Activated CD4-positive, alpha-beta memory T cell treated with anti-CD3 and anti-CD28 coated beads for 36 hours (primary cell): ENCODE measurements at regions not wholly inside any gene's neighbourhood (a gene's known extent, or its start where the extent isn't known, plus 50 kb on each side); places are given as distances from the start of the nearest gene placed in this dataset.
"Not testable (repeated sequence)": the region's sequence is repeated elsewhere in the genome, so short reads cannot be mapped to it uniquely, and the experiment has no call there.

Source experiments
- CTCF ChIA-PET: fragments of 350-600 bp; sonication (Branson Sonifier 250); formaldehyde crosslinking; loops from one replicate; lab custom pipeline; 2021; ENCODE audit warnings: antibody characterized with exemption, inconsistent platforms; lab: Charles Lee
- POLR2A ChIA-PET: fragments of 350-600 bp; sonication (Branson Sonifier 250); formaldehyde crosslinking; loops from one replicate; lab custom pipeline; 2021; ENCODE audit warnings: antibody characterized with exemption; lab: Charles Lee
- DNase-seq: peaks from one replicate; pipeline ENCODE4 v3.0.0-alpha.2; 2020
- H3K27ac Mint-ChIP-seq: one replicate; pipeline ENCODE4 v1.8.0; 2021; ENCODE audit warnings: mixed read lengths
- H3K27me3 Mint-ChIP-seq: one replicate; pipeline ENCODE4 v1.8.0; 2021; ENCODE audit warnings: mixed read lengths
- H3K36me3 Mint-ChIP-seq: one replicate; pipeline ENCODE4 v1.8.0; 2021; ENCODE audit warnings: mixed read lengths
- H3K4me1 Mint-ChIP-seq: one replicate; pipeline ENCODE4 v1.8.0; 2021; ENCODE audit warnings: low read depth, mixed read lengths
- H3K4me3 Mint-ChIP-seq: one replicate; pipeline ENCODE4 v1.8.0; 2021; ENCODE audit warnings: mild to moderate bottlenecking, mixed read lengths
- H3K9me3 Mint-ChIP-seq: one replicate; pipeline ENCODE4 v1.8.0; 2021; ENCODE audit warnings: mixed read lengths
- intact Hi-C: fragments of 100-400 bp; cut with micrococcal nuclease; formaldehyde crosslinking; loops from one replicate; pipeline ENCODE4 v1.15.1; 2023

DNA sequence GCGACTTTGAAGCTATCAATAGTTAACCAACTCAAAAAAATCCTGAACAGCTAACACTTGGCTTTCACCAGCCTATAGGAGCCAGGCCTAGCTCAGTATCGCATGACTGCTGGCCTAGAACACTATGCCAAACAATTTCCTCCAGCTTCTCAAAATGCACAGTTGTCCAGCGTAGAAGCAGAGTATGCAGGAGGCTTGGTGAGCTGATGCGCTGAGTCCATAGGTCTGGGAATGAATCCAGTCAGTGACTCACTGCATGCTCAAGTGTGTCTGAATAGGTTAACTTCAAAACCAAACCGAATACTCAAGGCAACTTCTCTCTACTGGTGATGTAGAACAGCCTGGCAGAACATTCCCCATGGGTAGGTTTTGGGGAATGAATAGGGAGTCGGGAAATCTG lies 201.8 kb upstream of the IRF2BP2 start:
- intact Hi-C loops, POLR2A ChIA-PET, H3K27me3 Mint-ChIP-seq, H3K4me3 Mint-ChIP-seq, H3K4me1 Mint-ChIP-seq, H3K9me3 Mint-ChIP-seq, H3K27ac Mint-ChIP-seq, DNase-seq, CTCF ChIA-PET, H3K36me3 Mint-ChIP-seq: not testable (repeated sequence)

DNA sequence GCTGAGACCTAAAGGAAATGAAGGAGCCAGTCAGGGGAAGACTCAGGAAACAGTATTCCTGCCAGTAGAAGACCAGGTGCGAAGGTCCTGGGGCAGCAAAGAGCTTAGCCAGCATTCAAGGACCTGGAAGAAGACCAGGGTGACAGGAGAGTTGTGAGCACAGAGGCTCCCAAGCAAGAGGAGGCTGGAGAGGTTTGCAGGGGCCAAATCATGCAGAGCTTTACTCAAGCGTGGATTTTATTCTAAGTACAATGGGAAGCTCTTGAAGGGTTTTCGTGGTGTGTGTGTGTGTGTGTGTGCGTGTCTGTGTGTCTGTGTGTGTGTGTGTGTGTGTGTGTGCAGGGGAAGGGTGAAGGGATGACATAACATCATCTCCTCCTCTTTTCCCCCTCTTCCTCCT lies 200.7 kb upstream of the IRF2BP2 start:
- H3K36me3 Mint-ChIP-seq, intact Hi-C loops, POLR2A ChIA-PET, DNase-seq, H3K27ac Mint-ChIP-seq, H3K4me1 Mint-ChIP-seq, CTCF ChIA-PET, H3K27me3 Mint-ChIP-seq, H3K4me3 Mint-ChIP-seq, H3K9me3 Mint-ChIP-seq: not testable (repeated sequence)

GRCh38 chr1:234809854-234810245 lies 199.9 kb upstream of the IRF2BP2 start:
- H3K4me1 Mint-ChIP-seq, POLR2A ChIA-PET, H3K27ac Mint-ChIP-seq, H3K36me3 Mint-ChIP-seq, DNase-seq, H3K9me3 Mint-ChIP-seq, H3K4me3 Mint-ChIP-seq, CTCF ChIA-PET, H3K27me3 Mint-ChIP-seq, intact Hi-C loops: not testable (repeated sequence)

- POLR2A ChIA-PET, H3K4me3 Mint-ChIP-seq, intact Hi-C loops, H3K27me3 Mint-ChIP-seq, H3K4me1 Mint-ChIP-seq, H3K27ac Mint-ChIP-seq, CTCF ChIA-PET, H3K36me3 Mint-ChIP-seq, H3K9me3 Mint-ChIP-seq: not testable (repeated sequence)
- peak; percentile 18 for DNase-seq
Measured at GRCh38 chr1:234808943-234809853, 199.2 kb upstream of the IRF2BP2 start.

DNA sequence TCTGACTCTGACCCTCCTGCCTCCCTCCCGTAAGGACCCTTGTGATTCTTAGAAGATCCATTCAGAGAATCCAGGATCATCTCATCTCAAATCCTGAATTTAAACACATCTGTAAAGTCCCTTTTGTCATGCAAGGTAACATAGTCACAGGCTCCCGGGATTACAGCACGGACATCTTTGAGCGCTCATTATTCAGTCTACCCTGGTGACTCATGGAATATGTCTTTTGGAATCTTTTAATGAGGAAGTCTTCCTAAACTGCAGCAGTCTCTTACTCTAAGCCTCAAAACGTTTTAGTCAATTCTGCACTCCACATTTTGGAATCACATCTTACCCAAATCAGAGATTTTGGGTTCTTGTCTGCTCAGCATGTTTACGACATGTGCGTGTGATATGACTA lies 198.5 kb upstream of the IRF2BP2 start:
- intact Hi-C loops, DNase-seq, H3K36me3 Mint-ChIP-seq, H3K4me1 Mint-ChIP-seq, CTCF ChIA-PET, H3K4me3 Mint-ChIP-seq, H3K27me3 Mint-ChIP-seq, H3K27ac Mint-ChIP-seq, POLR2A ChIA-PET, H3K9me3 Mint-ChIP-seq: not testable (repeated sequence)

DNA sequence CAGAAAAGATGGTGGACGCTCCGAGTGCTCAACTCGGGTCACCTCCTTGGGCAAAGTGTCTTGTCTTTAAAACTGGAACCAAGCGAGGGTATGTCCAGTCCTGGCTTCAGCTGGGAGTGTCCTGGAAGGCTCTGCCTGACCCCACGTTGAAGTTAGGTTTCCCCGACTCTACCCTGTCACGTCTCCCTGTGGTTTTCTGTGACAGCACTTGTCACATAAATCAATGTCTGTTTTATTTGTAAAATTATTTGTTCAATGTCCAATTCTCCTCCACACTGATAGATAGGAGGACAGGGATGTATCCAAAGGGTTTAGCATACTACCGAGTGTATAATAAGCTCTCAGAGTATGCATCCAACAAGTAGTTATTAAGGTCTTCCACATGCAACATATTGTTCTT lies 197.7 kb upstream of the IRF2BP2 start:
- H3K4me3 Mint-ChIP-seq, CTCF ChIA-PET, intact Hi-C loops: not testable (repeated sequence)

DNA sequence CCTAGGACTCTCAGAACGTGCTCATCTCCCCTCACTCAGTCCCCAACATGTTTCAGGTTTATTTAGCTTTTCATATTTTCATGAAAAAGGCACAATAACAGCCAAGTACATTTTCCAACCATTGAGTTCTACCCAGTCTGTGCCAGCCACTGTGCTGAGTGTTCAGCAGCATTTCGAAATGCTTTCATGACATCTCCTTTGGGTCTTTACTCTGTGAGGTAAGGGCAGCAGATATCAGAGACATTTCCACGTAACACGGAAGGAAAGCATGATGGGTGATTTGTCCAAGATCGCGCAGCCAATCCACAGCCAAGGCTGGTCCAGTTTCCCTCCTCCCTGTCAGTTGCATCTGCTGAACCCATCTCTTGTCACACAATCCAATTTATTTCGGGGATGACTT lies 192.6 kb upstream of the IRF2BP2 start:
- DNase-seq, H3K36me3 Mint-ChIP-seq, H3K4me1 Mint-ChIP-seq, H3K27me3 Mint-ChIP-seq, H3K4me3 Mint-ChIP-seq, POLR2A ChIA-PET, CTCF ChIA-PET, H3K27ac Mint-ChIP-seq, H3K9me3 Mint-ChIP-seq, intact Hi-C loops: not testable (repeated sequence)

More for the DNA sequence above, 197.7 kb upstream of the IRF2BP2 start:
- DNase-seq, POLR2A ChIA-PET, H3K27ac Mint-ChIP-seq, H3K36me3 Mint-ChIP-seq, H3K4me1 Mint-ChIP-seq, H3K9me3 Mint-ChIP-seq, H3K27me3 Mint-ChIP-seq: not testable (repeated sequence)

- POLR2A ChIA-PET, H3K27me3 Mint-ChIP-seq, intact Hi-C loops, H3K4me3 Mint-ChIP-seq, H3K27ac Mint-ChIP-seq, CTCF ChIA-PET, H3K9me3 Mint-ChIP-seq, H3K4me1 Mint-ChIP-seq, DNase-seq, H3K36me3 Mint-ChIP-seq: not testable (repeated sequence)
Measured at GRCh38 chr1:234801636-234802035, 191.7 kb upstream of the IRF2BP2 start.

DNA sequence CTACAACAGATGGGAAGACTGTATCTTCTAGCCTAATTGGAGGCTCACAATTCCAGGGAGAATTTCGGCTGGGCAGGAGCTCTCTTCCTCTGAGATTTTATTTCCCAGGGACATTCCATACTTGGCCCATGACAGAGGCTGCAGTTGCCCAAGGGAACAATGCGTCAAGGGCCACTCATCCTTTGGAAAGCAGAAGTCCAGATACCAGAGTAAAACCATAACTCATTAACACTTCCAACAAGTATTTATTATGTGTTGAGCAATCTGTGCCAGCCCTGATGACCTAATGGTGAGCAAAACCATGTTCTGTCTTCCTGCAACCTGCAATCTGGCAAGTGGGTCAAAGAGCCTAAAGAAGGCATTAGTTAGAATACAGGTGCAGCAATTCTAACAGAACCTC lies 191.2 kb upstream of the IRF2BP2 start:
- H3K27me3 Mint-ChIP-seq, H3K36me3 Mint-ChIP-seq, intact Hi-C loops, H3K27ac Mint-ChIP-seq, H3K9me3 Mint-ChIP-seq, H3K4me1 Mint-ChIP-seq, CTCF ChIA-PET, POLR2A ChIA-PET, H3K4me3 Mint-ChIP-seq, DNase-seq: not testable (repeated sequence)

DNA sequence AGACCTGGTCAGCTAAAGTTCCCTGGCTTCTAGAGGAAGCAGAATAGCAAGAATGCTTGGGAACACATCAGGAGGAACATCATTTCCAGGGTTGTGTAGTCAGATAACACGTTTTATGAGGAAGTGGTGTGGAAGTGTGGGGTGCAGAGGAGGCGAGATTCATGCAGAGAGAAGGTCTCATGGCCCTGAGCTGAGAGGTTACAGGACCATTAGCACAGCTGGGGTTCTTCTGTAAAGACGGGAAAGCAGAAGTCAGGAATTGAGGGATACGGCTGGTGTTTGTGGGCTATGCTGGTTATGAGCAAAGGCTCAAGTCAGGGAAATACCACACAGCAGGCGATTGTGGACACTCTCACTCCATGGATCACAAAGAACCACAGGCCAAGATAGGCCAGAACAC lies 190.6 kb upstream of the IRF2BP2 start:
- DNase-seq, H3K27ac Mint-ChIP-seq, CTCF ChIA-PET, H3K36me3 Mint-ChIP-seq, H3K4me1 Mint-ChIP-seq, H3K9me3 Mint-ChIP-seq, H3K27me3 Mint-ChIP-seq, intact Hi-C loops, POLR2A ChIA-PET, H3K4me3 Mint-ChIP-seq: not testable (repeated sequence)

DNA sequence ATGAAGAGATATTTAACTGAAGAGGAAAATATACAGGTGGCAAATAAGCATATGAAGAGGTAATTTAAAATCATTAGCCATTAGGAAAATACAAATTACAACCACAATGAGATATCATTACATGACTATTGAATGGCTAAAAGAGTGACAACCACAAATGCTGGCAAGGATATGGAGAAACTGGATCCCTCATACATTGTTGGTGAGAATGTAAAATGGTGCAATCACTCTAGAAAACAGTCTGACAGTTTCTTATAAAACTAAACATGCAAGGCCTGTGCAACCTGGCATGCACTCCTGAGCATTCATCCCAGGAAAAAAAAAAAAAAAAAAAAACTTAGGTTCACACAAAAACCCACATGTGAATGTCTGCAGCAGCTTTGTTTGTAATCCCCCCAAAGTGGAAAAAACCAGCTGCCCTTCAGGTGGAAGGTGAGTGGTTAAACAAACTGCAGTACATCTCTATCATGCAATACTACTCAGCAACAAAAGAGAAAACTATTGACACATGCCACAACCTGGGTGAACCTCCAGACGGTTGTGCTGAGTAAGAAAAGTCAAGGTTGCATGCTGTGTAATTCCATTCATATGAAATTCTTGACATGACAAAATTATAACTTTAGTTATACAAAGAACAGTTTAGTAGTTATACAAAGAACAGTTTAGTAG lies 189.2 kb upstream of the IRF2BP2 start:
- POLR2A ChIA-PET, H3K9me3 Mint-ChIP-seq, H3K27ac Mint-ChIP-seq, H3K27me3 Mint-ChIP-seq, CTCF ChIA-PET, H3K36me3 Mint-ChIP-seq, DNase-seq, intact Hi-C loops, H3K4me3 Mint-ChIP-seq, H3K4me1 Mint-ChIP-seq: not testable (repeated sequence)

GRCh38 chr1:234797216-234797615 lies 187.2 kb upstream of the IRF2BP2 start:
- H3K27me3 Mint-ChIP-seq, CTCF ChIA-PET, H3K9me3 Mint-ChIP-seq, H3K4me1 Mint-ChIP-seq, intact Hi-C loops, H3K4me3 Mint-ChIP-seq, H3K36me3 Mint-ChIP-seq, H3K27ac Mint-ChIP-seq, POLR2A ChIA-PET, DNase-seq: not testable (repeated sequence)

DNA sequence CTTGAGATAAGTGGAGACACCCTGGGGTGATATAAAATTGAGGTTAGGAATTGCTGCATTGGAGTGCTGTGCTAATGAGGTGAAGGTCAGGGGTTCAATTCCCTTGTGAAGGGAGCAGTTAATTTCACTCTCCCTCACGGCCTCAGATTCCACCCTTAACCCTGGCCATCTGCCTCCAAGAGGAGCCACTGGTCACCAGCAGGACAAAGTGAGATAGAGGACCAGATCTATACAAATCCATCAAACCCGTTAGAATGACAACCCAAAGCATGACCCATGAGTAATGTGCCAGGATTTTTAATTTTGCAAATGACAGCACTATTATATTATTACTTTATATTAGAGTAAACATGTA lies 186.4 kb upstream of the IRF2BP2 start:
- H3K4me3 Mint-ChIP-seq, DNase-seq, CTCF ChIA-PET, POLR2A ChIA-PET, H3K27me3 Mint-ChIP-seq, intact Hi-C loops, H3K36me3 Mint-ChIP-seq, H3K9me3 Mint-ChIP-seq, H3K27ac Mint-ChIP-seq, H3K4me1 Mint-ChIP-seq: not testable (repeated sequence)
